K562 (cell line): ENCODE measurements at regions not wholly inside any gene's neighbourhood (a gene's known extent, or its start where the extent isn't known, plus 50 kb on each side); places are given as distances from the start of the nearest gene placed in this dataset.

Source experiments
- ATAC-seq: fragments of 200-7000 bp; cut with Tn5 transposase; 3 replicates; pipeline ENCODE4 v1.9.1; 2020; ENCODE audit warnings: moderate library complexity
- BruUV-seq: library from RNA; stranded (reverse); fragments of 400-500 nt; replicated peaks from 2 replicates; lab custom pipeline; 2021; lab: Mats Ljungman, UMichigan
- CTCF ChIA-PET: fragments of 300-600 bp; formaldehyde crosslinking; extraction: SDS; loops from one replicate; lab custom pipeline; 2021; ENCODE audit warnings: low intra/inter-chr PET ratio; lab: Yijun Ruan, JAX
- POLR2A ChIA-PET: fragments of 300-600, 350-650 bp; sonication (Branson Sonifier 250); formaldehyde crosslinking; extraction: SDS; loops from one replicate; lab custom pipeline; 2021; ENCODE audit warnings: antibody characterized with exemption, inconsistent platforms; lab: Yijun Ruan, JAX
- DNase-seq, 4 experiments: peaks; one replicate each; pipeline versions ENCODE4 v3.0.0 to v3.0.0-alpha.2; 2011 to 2018; ENCODE audit warnings: low spot score in 3 of 4, mixed read lengths in 3 of 4; ENCODE audit errors: extremely low read depth in 1 of 4
- FAIRE-seq: peaks from 2 replicates; lab custom pipeline; 2011; peaks lifted over from hg19 to GRCh38; lab: Jason Lieb, UNC
- H2AFZ ChIP-seq: 2 replicates; pipeline ENCODE4 v1.6.0; 2011; ENCODE audit warnings: low read depth, low read length, control low read depth, inconsistent platforms
- H3K27ac ChIP-seq: fragments of 200-600 bp; 3 replicates; pipeline ENCODE4 v1.8.0; 2011; ENCODE audit warnings: low read depth, mild to moderate bottlenecking, control low read depth, inconsistent platforms, low read length, moderate library complexity, mixed read lengths; ENCODE audit errors: extremely low read depth
- H3K27me3 ChIP-seq, 2 experiments: fragments of 300-600 bp in 1 of 2; 2 replicates in 1 of 2; 3 replicates in 1 of 2; pipeline versions ENCODE4 v1.6.0 to v1.8.0; 2011; ENCODE audit warnings: inconsistent platforms in 2 of 2, low read length in 2 of 2, mild to moderate bottlenecking in 1 of 2, mixed read lengths in 1 of 2, moderate library complexity in 1 of 2; ENCODE audit not compliant: control insufficient read depth in 2 of 2, insufficient read depth in 2 of 2
- H3K36me3 ChIP-seq: fragments of 300-600 bp; 3 replicates; pipeline ENCODE4 v1.8.0; 2011; ENCODE audit warnings: mild to moderate bottlenecking, low read length, inconsistent platforms; ENCODE audit not compliant: control insufficient read depth, insufficient read depth
- H3K4me1 ChIP-seq, 2 experiments: fragments of 200-600 bp in 1 of 2; replicated peaks in 1 of 2; 2 replicates in 1 of 2; 3 replicates in 1 of 2; pipeline versions ENCODE4 v1.5.1 to v1.8.0; 2011; ENCODE audit warnings: inconsistent platforms in 2 of 2, low read length in 2 of 2, mild to moderate bottlenecking in 1 of 2, mixed read lengths in 1 of 2, moderate library complexity in 1 of 2; ENCODE audit not compliant: control insufficient read depth in 2 of 2, insufficient read depth in 2 of 2
- H3K4me2 ChIP-seq: 2 replicates; pipeline ENCODE4 v1.6.1; 2011; ENCODE audit warnings: low read length, control low read depth, inconsistent platforms, mixed read lengths; ENCODE audit not compliant: insufficient read depth
- H3K4me3 ChIP-seq: fragments of 200-600 bp; sonication (generic), shearing (Covaris generic); 2 replicates; pipeline ENCODE4 v1.5.1; 2016; ENCODE audit warnings: control low read depth, inconsistent platforms
- H3K79me2 ChIP-seq: fragments of 200-600 bp; 3 replicates; pipeline ENCODE4 v1.8.0; 2011; ENCODE audit warnings: low read length, inconsistent platforms; ENCODE audit not compliant: control insufficient read depth, insufficient read depth
- H3K9ac ChIP-seq, 2 experiments: 2 replicates each; pipeline versions ENCODE4 v1.6.0 to v1.6.1; 2011; ENCODE audit warnings: low read depth in 2 of 2, low read length in 2 of 2, control low read depth in 1 of 2, inconsistent platforms in 1 of 2, mild to moderate bottlenecking in 1 of 2, mixed read lengths in 1 of 2; ENCODE audit not compliant: insufficient read depth in 1 of 2
- H3K9me1 ChIP-seq: one replicate; pipeline ENCODE4 v1.6.0; 2011; ENCODE audit warnings: inconsistent platforms, mild to moderate bottlenecking, low read length, moderate library complexity; ENCODE audit not compliant: control insufficient read depth, insufficient read depth
- H3K9me3 ChIP-seq: replicated peaks from 2 replicates; pipeline ENCODE4 v1.5.1; 2011; ENCODE audit warnings: low read depth, low read length, inconsistent platforms; ENCODE audit not compliant: control insufficient read depth, insufficient read depth
- H4K20me1 ChIP-seq: replicated peaks from 2 replicates; pipeline ENCODE4 v1.6.1; 2011; ENCODE audit warnings: low read length, inconsistent platforms, mixed read lengths; ENCODE audit not compliant: control insufficient read depth, insufficient read depth
- NCOA2 ChIP-seq, 2 experiments: fragments of 450-650 bp; IDR thresholded peaks; 2 replicates each; pipeline ENCODE4 v1.6.1; 2018; ENCODE audit warnings: mild to moderate bottlenecking in 2 of 2, moderate library complexity in 1 of 2; ENCODE audit not compliant: partially characterized antibody in 2 of 2
- RAD51 ChIP-seq: fragments of 450-650 bp; IDR thresholded peaks from 2 replicates; pipeline ENCODE4 v1.7.1; 2016; ENCODE audit warnings: low read depth, mild to moderate bottlenecking, borderline replicate concordance
- TFE3 ChIP-seq: fragments of 450-650 bp; formaldehyde crosslinking; IDR thresholded peaks from 2 replicates; pipeline ENCODE4 v1.4.0; 2020; ENCODE audit warnings: mild to moderate bottlenecking, mixed read lengths
- TOE1 ChIP-seq, 2 experiments: fragments of 450-650 bp in 1 of 2; sonication (generic) in 1 of 2; formaldehyde crosslinking in 1 of 2; IDR thresholded peaks; 2 replicates each; pipeline versions ENCODE4 v1.7.1 to v1.8.0; 2016 to 2022; ENCODE audit warnings: borderline replicate concordance in 2 of 2, mild to moderate bottlenecking in 2 of 2, antibody characterized with exemption in 1 of 2, inconsistent platforms in 1 of 2, low read depth in 1 of 2, missing genetic modification reagents in 1 of 2, moderate library complexity in 1 of 2
- ZNF384 ChIP-seq: IDR thresholded peaks from 2 replicates; pipeline ENCODE4 v1.6.1; 2012; ENCODE audit warnings: low read depth, low read length, improper control_type of control experiment
- ZSCAN29 ChIP-seq: fragments of 450-650 bp; IDR thresholded peaks from 2 replicates; pipeline ENCODE4 v1.6.1; 2017
- WGBS: fragments of 100-300 bp; shearing (Covaris generic); methylation state at CpG from one replicate; pipeline ENCODE4 v1.1.6; 2016; ENCODE audit warnings: low coverage, mixed read lengths; ENCODE audit not compliant: insufficient coverage; ENCODE audit errors: missing lambda C conversion rate; 5-methylcytosine and 5-hydroxymethylcytosine counted together
- in situ Hi-C: fragments of 300-500 bp; cut with MboI; formaldehyde crosslinking; loops from 4 replicates; pipeline ENCODE4 v1.15.0; 2018; ENCODE audit warnings: inconsistent platforms, mixed read lengths
- intact Hi-C: fragments of 100-400 bp; cut with micrococcal nuclease; formaldehyde crosslinking; loops from 2 replicates; pipeline ENCODE4 v1.14.2; 2022

GRCh38 chr7:156145184-156145583, 332.9 kb upstream of the SHH start:
- H3K36me3 ChIP-seq: no peaks in the 10 kb centered on the region
- H3K9me1 ChIP-seq: no peaks in the 10 kb centered on the region
- ATAC-seq (no peak), FAIRE-seq (no peak), DNase-seq (no peak)
- intact Hi-C loops (no loop called here), in situ Hi-C loops (no loop called here)
- 2% methylated on average over 6 of the region's 6 CpGs for WGBS
- H3K9ac ChIP-seq: no peak overlapping the region
- peaks cover 50 to 82% of the 10 kb centered on the region in 2 experiments for H3K27me3 ChIP-seq
- H2AFZ ChIP-seq: no peak overlapping the region
- ChIA-PET CTCF (no interaction called here), POLR2A (interaction anchor here (0.7 kb wide), 1 partner anchor 9 kb away, joined by 3 read pairs; no protein-coding TSS in a partner anchor)
- TF ChIP-seq NCOA2 (IDR thresholded peaks at IDR 0.05; ENCODE audit: partially characterized antibody in 2 of 2) (no peak), TFE3 (CRISPR knock-in tag) (peak; percentile 90), TOE1 (IDR thresholded peaks at IDR 0.05; ENCODE audit: borderline replicate concordance) (0 out of 2 replicates have a peak, but pooled peaks have one; percentile 28), TOE1 (CRISPR knock-in tag; IDR thresholded peaks at IDR 0.05; ENCODE audit: borderline replicate concordance, low read depth) (no peak), ZNF384 (no peak), RAD51 (peak; percentile 56; the same call in 1 of the 2 replicates), ZSCAN29 (no peak)
- H3K9me3 ChIP-seq: no peaks in the 10 kb centered on the region
- H4K20me1 ChIP-seq: no peaks in the 10 kb centered on the region
- no peak overlapping the region for H3K4me3 ChIP-seq
- no TSS peak for BruUV-seq
- H3K4me2 ChIP-seq: no peak overlapping the region
- no peak overlapping the region for H3K27ac ChIP-seq
- H3K4me1 ChIP-seq: no peaks in the 10 kb centered on the region
- no peaks in the 10 kb centered on the region for H3K79me2 ChIP-seq
